Activated CD8-positive, alpha-beta memory T cell treated with anti-CD3 and anti-CD28 coated beads, Interleukin-2, amount 10 ng/mL, durations not matched to agents 7 days and 5 days (primary cell): ENCODE measurements at regions not wholly inside any gene's neighbourhood (a gene's known extent, or its start where the extent isn't known, plus 50 kb on each side); places are given as distances from the start of the nearest gene placed in this dataset.

Source experiments
- ATAC-seq: fragments of 150-1000 bp; cut with Tn5 transposase; one replicate; pipeline ENCODE4 v1.10.0; 2021; ENCODE audit warnings: moderate library complexity
- CTCF ChIA-PET: fragments of 350-600 bp; sonication (Branson Sonifier 250); formaldehyde crosslinking; loops from one replicate; lab custom pipeline; 2021; ENCODE audit warnings: antibody characterized with exemption; lab: Charles Lee
- DNase-seq: peaks from one replicate; pipeline ENCODE4 v3.0.0-alpha.2; 2020
- H3K27ac Mint-ChIP-seq: one replicate; pipeline ENCODE4 v1.8.0; 2021; ENCODE audit warnings: mild to moderate bottlenecking, mixed read lengths
- H3K27me3 Mint-ChIP-seq: one replicate; pipeline ENCODE4 v1.8.0; 2021; ENCODE audit warnings: mixed read lengths
- H3K36me3 Mint-ChIP-seq: one replicate; pipeline ENCODE4 v1.8.0; 2021; ENCODE audit warnings: mild to moderate bottlenecking, mixed read lengths
- H3K4me1 Mint-ChIP-seq: one replicate; pipeline ENCODE4 v1.8.0; 2021; ENCODE audit warnings: mixed read lengths
- H3K4me3 Mint-ChIP-seq: one replicate; pipeline ENCODE4 v1.8.0; 2021; ENCODE audit warnings: mild to moderate bottlenecking, moderate library complexity, mixed read lengths
- H3K9me3 Mint-ChIP-seq: one replicate; pipeline ENCODE4 v1.8.0; 2022; ENCODE audit warnings: low read depth, mixed read lengths

- no peak for ATAC-seq
- Mint-ChIP-seq H3K4me1 (no peaks in the 10 kb centered on the region), H3K9me3 (peaks cover 3% of the 10 kb centered on the region), H3K36me3 (no peaks in the 10 kb centered on the region), H3K27ac (no peak overlapping the region), H3K4me3 (no peak overlapping the region), H3K27me3 (no peaks in the 10 kb centered on the region)
- no peak for DNase-seq
- CTCF ChIA-PET: no interaction called here
These were observed 181.4 kb downstream of the GNAT3 start for GRCh38 chr7:80330434-80330833.

- H3K4me1 Mint-ChIP-seq: no peaks in the 10 kb centered on the region
- H3K4me3 Mint-ChIP-seq: no peak overlapping the region
- CTCF ChIA-PET: no interaction called here
- no peak overlapping the region for H3K27ac Mint-ChIP-seq
- no peaks in the 10 kb centered on the region for H3K36me3 Mint-ChIP-seq
- DNase-seq (no peak), ATAC-seq (no peak)
- H3K27me3 Mint-ChIP-seq: no peaks in the 10 kb centered on the region
- peaks cover 8% of the 10 kb centered on the region for H3K9me3 Mint-ChIP-seq
These were observed 187.8 kb downstream of the GNAT3 start for GRCh38 chr7:80324032-80324431.

DNA sequence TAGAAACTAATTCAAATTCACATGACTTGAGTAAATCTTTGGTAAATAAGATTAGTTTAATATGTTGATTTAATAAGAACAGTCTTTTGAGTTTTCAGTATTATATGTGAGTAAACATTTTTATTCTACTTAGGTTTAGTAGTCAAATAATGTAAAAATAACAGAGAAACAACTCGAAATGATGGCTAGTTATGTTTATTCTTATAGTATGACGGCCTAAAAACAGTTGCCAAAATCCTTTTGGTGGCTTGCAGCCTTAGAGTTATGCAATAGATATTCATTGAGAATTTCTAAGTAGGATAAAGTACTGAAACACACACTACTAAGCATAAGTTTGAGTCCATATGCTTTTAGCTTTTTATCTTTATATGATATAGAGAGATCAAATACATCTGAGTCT is 184.8 kb downstream of the GNAI1 start:
- H3K4me3 Mint-ChIP-seq: no peak overlapping the region
- H3K36me3 Mint-ChIP-seq: no peaks in the 10 kb centered on the region
- H3K27ac Mint-ChIP-seq: no peak overlapping the region
- ATAC-seq (no peak), DNase-seq (no peak)
- H3K27me3 Mint-ChIP-seq: no peaks in the 10 kb centered on the region
- H3K9me3 Mint-ChIP-seq: peaks cover 8% of the 10 kb centered on the region
- CTCF ChIA-PET: no interaction called here
- H3K4me1 Mint-ChIP-seq: no peaks in the 10 kb centered on the region

- H3K27me3 Mint-ChIP-seq: no peaks in the 10 kb centered on the region
- no peak overlapping the region for H3K4me3 Mint-ChIP-seq
- no peak overlapping the region for H3K27ac Mint-ChIP-seq
- H3K9me3 Mint-ChIP-seq: peaks cover 5% of the 10 kb centered on the region
- no peaks in the 10 kb centered on the region for H3K36me3 Mint-ChIP-seq
- DNase-seq: no peak
- H3K4me1 Mint-ChIP-seq: no peaks in the 10 kb centered on the region
- CTCF ChIA-PET: no interaction called here
- no peak for ATAC-seq
These were observed 183.4 kb downstream of the GNAI1 start for GRCh38 chr7:80318081-80318480.

GRCh38 chr7:80316811-80317210 is 182.2 kb downstream of the GNAI1 start:
- DNase-seq: no peak
- CTCF ChIA-PET: no interaction called here

GRCh38 chr7:80313716-80314115 is 179.1 kb downstream of the GNAI1 start:
- no peaks in the 10 kb centered on the region for H3K4me1 Mint-ChIP-seq
- H3K27ac Mint-ChIP-seq: no peak overlapping the region
- CTCF ChIA-PET: no interaction called here
- no peak for ATAC-seq
- H3K27me3 Mint-ChIP-seq: no peaks in the 10 kb centered on the region
- no peaks in the 10 kb centered on the region for H3K36me3 Mint-ChIP-seq
- peaks cover 5% of the 10 kb centered on the region for H3K9me3 Mint-ChIP-seq
- DNase-seq: no peak
- H3K4me3 Mint-ChIP-seq: no peak overlapping the region

More at GRCh38 chr7:80316811-80317210, 182.2 kb downstream of the GNAI1 start:
- no peak overlapping the region for H3K4me3 Mint-ChIP-seq
- H3K27ac Mint-ChIP-seq: no peak overlapping the region
- no peaks in the 10 kb centered on the region for H3K4me1 Mint-ChIP-seq
- no peak for ATAC-seq
- no peaks in the 10 kb centered on the region for H3K27me3 Mint-ChIP-seq
- no peaks in the 10 kb centered on the region for H3K36me3 Mint-ChIP-seq
- peaks cover 7% of the 10 kb centered on the region for H3K9me3 Mint-ChIP-seq

DNA sequence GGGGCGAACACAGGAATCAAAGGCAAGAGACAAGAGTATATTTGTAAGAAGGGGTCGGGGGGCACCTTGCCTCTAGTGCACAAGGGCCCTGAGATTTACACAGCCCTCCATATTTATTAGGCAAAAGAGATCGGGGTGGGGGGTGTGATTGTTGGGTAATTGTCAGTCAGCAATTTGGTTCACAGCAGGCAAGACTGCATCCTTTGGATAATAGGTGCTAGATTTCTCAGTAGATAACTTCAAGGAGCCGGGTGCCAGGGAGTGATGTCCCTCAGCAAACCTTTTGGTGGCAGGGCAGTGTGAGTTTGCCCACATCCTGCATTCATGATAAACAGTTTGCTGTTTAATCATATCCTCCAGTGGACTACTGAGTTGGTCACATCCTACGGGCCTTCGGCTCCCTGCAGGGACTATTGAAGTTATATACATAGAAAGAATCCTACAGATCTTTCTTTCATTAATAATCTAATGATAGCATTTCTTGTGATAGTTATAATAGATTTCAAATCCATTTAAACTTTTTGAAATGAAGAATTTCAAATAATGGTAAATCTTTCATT is 178.5 kb downstream of the GNAI1 start:
- Mint-ChIP-seq H3K36me3 (no peaks in the 10 kb centered on the region), H3K27ac (no peak overlapping the region), H3K4me1 (no peaks in the 10 kb centered on the region), H3K27me3 (no peaks in the 10 kb centered on the region), H3K4me3 (no peak overlapping the region), H3K9me3 (peaks cover 5% of the 10 kb centered on the region)
- CTCF ChIA-PET: no interaction called here
- no peak for DNase-seq
- no peak for ATAC-seq

GRCh38 chr7:80312139-80312661 is 177.6 kb downstream of the GNAI1 start:
- ATAC-seq: no peak
- Mint-ChIP-seq H3K36me3 (no peaks in the 10 kb centered on the region), H3K27me3 (no peaks in the 10 kb centered on the region), H3K9me3 (peaks cover 2% of the 10 kb centered on the region), H3K4me3 (no peak overlapping the region), H3K27ac (no peak overlapping the region), H3K4me1 (no peaks in the 10 kb centered on the region)
- no peak for DNase-seq
- CTCF ChIA-PET: no interaction called here

DNA sequence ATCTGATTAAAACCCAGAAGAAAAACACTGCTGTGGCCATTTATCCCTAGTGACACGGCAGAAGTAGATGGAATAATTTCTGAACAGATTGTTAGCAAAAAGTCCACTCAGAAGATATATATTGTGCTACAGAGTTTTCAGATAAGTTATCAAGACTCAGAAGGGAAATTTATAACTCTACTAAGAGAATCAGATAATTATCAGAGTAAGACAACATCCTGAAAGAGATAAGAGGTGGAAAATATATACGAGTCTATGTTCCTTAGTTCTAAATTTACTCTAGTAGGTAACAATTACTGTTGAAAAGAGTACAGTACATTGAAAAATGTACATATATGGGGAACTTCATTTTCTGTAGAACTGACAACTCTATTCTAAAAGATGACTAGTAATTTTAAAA is 176.7 kb downstream of the GNAI1 start:
- H3K9me3 Mint-ChIP-seq: peaks cover 2% of the 10 kb centered on the region
- DNase-seq (no peak), ATAC-seq (no peak)
- no peaks in the 10 kb centered on the region for H3K36me3 Mint-ChIP-seq
- no peaks in the 10 kb centered on the region for H3K4me1 Mint-ChIP-seq
- H3K27ac Mint-ChIP-seq: no peak overlapping the region
- no peak overlapping the region for H3K4me3 Mint-ChIP-seq
- no peaks in the 10 kb centered on the region for H3K27me3 Mint-ChIP-seq
- CTCF ChIA-PET: no interaction called here

DNA sequence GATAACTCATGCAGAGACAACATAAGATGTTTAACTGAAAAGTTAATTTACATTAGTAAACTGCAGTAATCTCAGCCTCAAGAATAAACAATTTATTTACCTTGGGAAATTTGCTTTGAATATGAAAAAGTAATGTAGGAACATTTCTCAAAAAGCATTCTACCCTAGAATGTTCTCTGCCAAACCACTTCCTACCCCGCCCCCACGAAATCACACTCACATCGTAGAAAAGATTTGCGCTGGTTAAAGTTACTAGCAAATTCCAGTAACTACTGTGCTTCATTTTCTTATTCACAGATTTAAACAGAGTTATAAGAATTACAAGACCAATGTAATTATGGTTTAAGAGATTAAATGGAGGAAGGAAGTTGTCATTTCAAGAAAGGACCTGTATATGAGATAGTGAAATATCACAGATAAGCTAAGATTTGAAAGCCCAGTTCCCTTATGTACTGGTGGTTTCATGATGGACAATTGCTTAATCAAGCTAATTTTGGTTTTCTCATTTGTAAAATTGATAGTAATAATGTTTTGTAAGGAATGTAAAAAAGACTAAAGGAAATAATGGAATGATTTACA is 175.4 kb downstream of the GNAI1 start:
- no peak for ATAC-seq
- no peaks in the 10 kb centered on the region for H3K27me3 Mint-ChIP-seq

DNA sequence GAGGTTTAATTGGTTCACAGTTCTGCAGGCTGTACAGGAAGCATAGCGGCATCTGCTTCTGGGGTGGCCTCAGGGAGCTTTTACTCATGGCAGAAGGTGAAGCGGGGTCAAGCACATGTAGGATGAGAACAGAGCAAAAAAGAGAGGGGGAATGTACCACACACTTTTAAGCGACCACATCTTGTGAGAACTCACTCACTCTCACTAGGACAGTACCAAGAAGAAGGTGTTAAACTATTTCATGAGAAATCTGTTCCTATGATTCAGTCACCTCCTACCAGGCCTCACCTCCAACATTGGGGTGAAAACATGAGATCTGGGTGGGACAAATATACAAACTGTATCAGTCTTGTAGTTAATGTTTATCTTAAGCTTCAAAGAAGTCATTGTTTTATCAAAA is 174.7 kb downstream of the GNAI1 start:
- no peak for ATAC-seq

More for the DNA sequence above, 175.4 kb downstream of the GNAI1 start:
- Mint-ChIP-seq H3K4me3 (no peak overlapping the region), H3K27ac (no peak overlapping the region), H3K9me3 (peaks cover 2% of the 10 kb centered on the region), H3K4me1 (no peaks in the 10 kb centered on the region), H3K36me3 (no peaks in the 10 kb centered on the region)
- no peak for DNase-seq
- CTCF ChIA-PET: no interaction called here

GRCh38 chr7:80307227-80307856 is 172.7 kb downstream of the GNAI1 start:
- CTCF ChIA-PET: no interaction called here
- H3K36me3 Mint-ChIP-seq: no peaks in the 10 kb centered on the region
- no peak overlapping the region for H3K4me3 Mint-ChIP-seq
- no peak for DNase-seq
- no peak overlapping the region for H3K27ac Mint-ChIP-seq
- no peak for ATAC-seq
- no peaks in the 10 kb centered on the region for H3K4me1 Mint-ChIP-seq
- no peaks in the 10 kb centered on the region for H3K27me3 Mint-ChIP-seq
- H3K9me3 Mint-ChIP-seq: peaks cover 4% of the 10 kb centered on the region

More for the DNA sequence above, 174.7 kb downstream of the GNAI1 start:
- no peaks in the 10 kb centered on the region for H3K4me1 Mint-ChIP-seq
- no peaks in the 10 kb centered on the region for H3K36me3 Mint-ChIP-seq
- H3K4me3 Mint-ChIP-seq: no peak overlapping the region
- CTCF ChIA-PET: no interaction called here
- no peak for DNase-seq
- H3K27me3 Mint-ChIP-seq: no peaks in the 10 kb centered on the region
- peaks cover 2% of the 10 kb centered on the region for H3K9me3 Mint-ChIP-seq
- no peak overlapping the region for H3K27ac Mint-ChIP-seq

- no peak for ATAC-seq
- Mint-ChIP-seq H3K4me1 (no peaks in the 10 kb centered on the region), H3K27me3 (no peaks in the 10 kb centered on the region), H3K27ac (no peak overlapping the region), H3K36me3 (no peaks in the 10 kb centered on the region), H3K4me3 (no peak overlapping the region), H3K9me3 (peaks cover 6% of the 10 kb centered on the region)
- CTCF ChIA-PET: no interaction called here
- DNase-seq: no peak
These were observed 168.7 kb downstream of the GNAI1 start for GRCh38 chr7:80303315-80303714.

DNA sequence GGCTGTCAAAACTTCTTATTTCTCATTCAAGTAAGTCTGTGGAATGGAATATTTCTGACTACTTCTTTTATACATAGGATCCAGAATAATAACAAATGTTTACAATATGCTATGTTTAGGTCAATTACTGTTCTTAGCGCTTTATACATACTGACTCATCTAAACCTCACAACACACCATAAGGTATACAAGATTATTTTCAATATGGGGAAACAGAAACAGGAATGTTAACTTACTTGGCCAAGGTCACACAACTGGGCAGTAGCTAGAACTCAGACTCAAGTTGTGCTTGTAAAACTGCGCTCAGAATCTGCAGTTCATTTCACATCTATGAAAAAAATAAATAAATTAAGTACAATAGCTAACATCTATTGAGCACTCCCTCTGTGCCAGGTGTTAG is 168.0 kb downstream of the GNAI1 start:
- no peaks in the 10 kb centered on the region for H3K36me3 Mint-ChIP-seq
- no peak for DNase-seq
- H3K27ac Mint-ChIP-seq: no peak overlapping the region
- CTCF ChIA-PET: no interaction called here
- no peaks in the 10 kb centered on the region for H3K27me3 Mint-ChIP-seq
- ATAC-seq: no peak
- H3K4me1 Mint-ChIP-seq: no peaks in the 10 kb centered on the region
- peaks cover 6% of the 10 kb centered on the region for H3K9me3 Mint-ChIP-seq
- no peak overlapping the region for H3K4me3 Mint-ChIP-seq
